ENCODE measurements at regions not wholly inside any gene's neighbourhood (a gene's known extent, or its start where the extent isn't known, plus 50 kb on each side); places are given as distances from the start of the nearest gene placed in this dataset.

- H3K9me3 ChIP-seq, result peaks cover 10% of the 10 kb centered on the region; the same call in 1 of the 3 replicates
- no peak overlapping the region for H3K4me2 ChIP-seq
- no peak overlapping the region for H3K4me3 ChIP-seq
- FAIRE-seq (no peak), ATAC-seq (peak; percentile 51 to 56; a peak in 3 of 6 replicates), DNase-seq (ENCODE audit: low read depth in 1 of 2, low spot score in 1 of 2) (peak in 1 of 2 experiments; percentile 15)
- POLR2A ChIA-PET, result no interaction called here
- CTCF ChIA-PET, result interaction anchor here (0.9 to 2.1 kb wide), 2 partner anchors 9 to 14 kb away, joined by 3 to 12 read pairs; no protein-coding TSS in a partner anchor
- WGBS (ENCODE audit: missing lambda C conversion rate), result 0% methylated on average over 1 of the region's 1 CpG
- H3K4me1 ChIP-seq, result no peaks in the 10 kb centered on the region
- H3K27ac ChIP-seq, result no peak overlapping the region
- TF ChIP-seq, protein P1, sequence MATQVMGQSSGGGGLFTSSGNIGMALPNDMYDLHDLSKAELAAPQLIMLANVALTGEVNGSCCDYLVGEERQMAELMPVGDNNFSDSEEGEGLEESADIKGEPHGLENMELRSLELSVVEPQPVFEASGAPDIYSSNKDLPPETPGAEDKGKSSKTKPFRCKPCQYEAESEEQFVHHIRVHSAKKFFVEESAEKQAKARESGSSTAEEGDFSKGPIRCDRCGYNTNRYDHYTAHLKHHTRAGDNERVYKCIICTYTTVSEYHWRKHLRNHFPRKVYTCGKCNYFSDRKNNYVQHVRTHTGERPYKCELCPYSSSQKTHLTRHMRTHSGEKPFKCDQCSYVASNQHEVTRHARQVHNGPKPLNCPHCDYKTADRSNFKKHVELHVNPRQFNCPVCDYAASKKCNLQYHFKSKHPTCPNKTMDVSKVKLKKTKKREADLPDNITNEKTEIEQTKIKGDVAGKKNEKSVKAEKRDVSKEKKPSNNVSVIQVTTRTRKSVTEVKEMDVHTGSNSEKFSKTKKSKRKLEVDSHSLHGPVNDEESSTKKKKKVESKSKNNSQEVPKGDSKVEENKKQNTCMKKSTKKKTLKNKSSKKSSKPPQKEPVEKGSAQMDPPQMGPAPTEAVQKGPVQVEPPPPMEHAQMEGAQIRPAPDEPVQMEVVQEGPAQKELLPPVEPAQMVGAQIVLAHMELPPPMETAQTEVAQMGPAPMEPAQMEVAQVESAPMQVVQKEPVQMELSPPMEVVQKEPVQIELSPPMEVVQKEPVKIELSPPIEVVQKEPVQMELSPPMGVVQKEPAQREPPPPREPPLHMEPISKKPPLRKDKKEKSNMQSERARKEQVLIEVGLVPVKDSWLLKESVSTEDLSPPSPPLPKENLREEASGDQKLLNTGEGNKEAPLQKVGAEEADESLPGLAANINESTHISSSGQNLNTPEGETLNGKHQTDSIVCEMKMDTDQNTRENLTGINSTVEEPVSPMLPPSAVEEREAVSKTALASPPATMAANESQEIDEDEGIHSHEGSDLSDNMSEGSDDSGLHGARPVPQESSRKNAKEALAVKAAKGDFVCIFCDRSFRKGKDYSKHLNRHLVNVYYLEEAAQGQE (IDR thresholded peaks at IDR 0.05), result no peak
- TF ChIP-seq TFCP2L1 (CRISPR knock-in tag; IDR thresholded peaks at IDR 0.05), result no peak
- no peak for TF ChIP-seq ZSCAN20 (CRISPR knock-in tag; IDR thresholded peaks at IDR 0.05)
- TF ChIP-seq ESRRA (IDR thresholded peaks at IDR 0.05; ENCODE audit: borderline replicate concordance, low read length), result no peak
- no peak for TF ChIP-seq PBX3 (IDR thresholded peaks at IDR 0.05)
- TF ChIP-seq RAD21 (conservative IDR thresholded peaks at IDR 0.05 in 1 of 2, IDR thresholded peaks at IDR 0.05 in 1 of 2), result no peak
- no peak for TF ChIP-seq CBX2 (IDR thresholded peaks at IDR 0.05; ENCODE audit: borderline replicate concordance, low read depth)
- TF ChIP-seq POLR2AphosphoS2 (conservative IDR thresholded peaks at IDR 0.05; ENCODE audit: low read length), result no peak
- TF ChIP-seq, protein P2, sequence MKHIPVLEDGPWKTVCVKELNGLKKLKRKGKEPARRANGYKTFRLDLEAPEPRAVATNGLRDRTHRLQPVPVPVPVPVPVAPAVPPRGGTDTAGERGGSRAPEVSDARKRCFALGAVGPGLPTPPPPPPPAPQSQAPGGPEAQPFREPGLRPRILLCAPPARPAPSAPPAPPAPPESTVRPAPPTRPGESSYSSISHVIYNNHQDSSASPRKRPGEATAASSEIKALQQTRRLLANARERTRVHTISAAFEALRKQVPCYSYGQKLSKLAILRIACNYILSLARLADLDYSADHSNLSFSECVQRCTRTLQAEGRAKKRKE (CRISPR knock-in tag; IDR thresholded peaks at IDR 0.05; ENCODE audit: low read depth), result no peak
- no peak for TF ChIP-seq HDAC2 (IDR thresholded peaks at IDR 0.05)
These were observed 147.1 kb downstream of the WT1 start for GRCh38 chr11:32288276-32288675.

- Histone ChIP-seq H3K4me1 (no peaks in the 10 kb centered on the region), H3K9me3 (peaks cover 3% of the 10 kb centered on the region; the same call in 1 of the 3 replicates), H3K27ac (no peak overlapping the region), H3K4me2 (no peak overlapping the region), H3K4me3 (no peak overlapping the region)
- CTCF ChIA-PET, result interaction anchor here (0.6 to 2.1 kb wide), 3 partner anchors 8 to 420 kb away, joined by 3 to 12 read pairs (median 5); no protein-coding TSS in a partner anchor
- DNase-seq (ENCODE audit: low read depth in 1 of 2, low spot score in 1 of 2), result no peak
- TF ChIP-seq MAFK (IDR thresholded peaks at IDR 0.05; ENCODE audit: partially characterized antibody), result peak; percentile 51
- no peak for TF ChIP-seq FOSL2 (IDR thresholded peaks at IDR 0.05)
- no peak for TF ChIP-seq FOSL2 (CRISPR knock-in tag; IDR thresholded peaks at IDR 0.05)
- no peak for ATAC-seq
- FAIRE-seq, result no peak
- 3% methylated on average over 5 of the region's 5 CpGs for WGBS (ENCODE audit: missing lambda C conversion rate)
- POLR2A ChIA-PET, result no interaction called here
These were observed 145.6 kb downstream of the WT1 start for GRCh38 chr11:32289701-32290100.

- FAIRE-seq, result no peak
- TF ChIP-seq BHLHE40 (IDR thresholded peaks at IDR 0.05; ENCODE audit: low read depth, low read length) (no peak), GATA3 (IDR thresholded peaks at IDR 0.05; ENCODE audit: borderline replicate concordance) (no peak), HES2 (IDR thresholded peaks at IDR 0.05) (no peak), MAFK (IDR thresholded peaks at IDR 0.05; ENCODE audit: partially characterized antibody) (no peak), POLR2AphosphoS2 (conservative IDR thresholded peaks at IDR 0.05; ENCODE audit: low read length) (no peak), ZSCAN20 (CRISPR knock-in tag; IDR thresholded peaks at IDR 0.05) (no peak)
- TF ChIP-seq, protein P2 (CRISPR knock-in tag; IDR thresholded peaks at IDR 0.05; ENCODE audit: low read depth), result no peak
- H3K9me3 ChIP-seq, result peaks cover 3% of the 10 kb centered on the region; the same call in 1 of the 3 replicates
- no peak overlapping the region for H3K4me3 ChIP-seq
- H3K4me1 ChIP-seq, result no peaks in the 10 kb centered on the region
- peak in 1 of 2 experiments; percentile 54; a peak in 1 of 6 replicates for ATAC-seq
- no peak overlapping the region for H3K27ac ChIP-seq
- H3K4me2 ChIP-seq, result no peak overlapping the region
- CTCF ChIA-PET, result interaction anchor here (0.6 to 1.5 kb wide), 3 partner anchors 13 to 117 kb away, joined by 4 to 5 read pairs (median 4); no protein-coding TSS in a partner anchor
- 19% methylated on average over 3 of the region's 3 CpGs for WGBS (ENCODE audit: missing lambda C conversion rate)
- POLR2A ChIA-PET, result no interaction called here
- DNase-seq (ENCODE audit: low read depth in 1 of 2, low spot score in 1 of 2), result no peak
These were observed 144.6 kb downstream of the WT1 start for GRCh38 chr11:32290783-32291182.

Data from A549 (cell line).